HepG2 (cell line): ENCODE measurements at regions not wholly inside any gene's neighbourhood (a gene's known extent, or its start where the extent isn't known, plus 50 kb on each side); places are given as distances from the start of the nearest gene placed in this dataset.

ENCODE experiments used
- CEBPB ChIP-seq: IDR thresholded peaks from 2 replicates; pipeline ENCODE4 v1.6.1; 2011; ENCODE audit warnings: low read depth, low read length, improper control_type of control experiment, borderline replicate concordance
- POLR2A ChIP-seq, 2 experiments: IDR thresholded peaks; 2 replicates each; pipeline ENCODE4 v1.6.1; 2011; ENCODE audit warnings: low read depth in 2 of 2, low read length in 2 of 2, mild to moderate bottlenecking in 1 of 2, moderate library complexity in 1 of 2; ENCODE audit not compliant: insufficient read depth in 1 of 2
- RAD21 ChIP-seq: fragments of 450-650 bp; formaldehyde crosslinking; IDR thresholded peaks from 2 replicates; pipeline ENCODE4 v1.5.0; 2020; ENCODE audit warnings: mild to moderate bottlenecking
- SRF ChIP-seq: IDR thresholded peaks from 2 replicates; pipeline ENCODE4 v1.6.1; 2011; ENCODE audit warnings: mild to moderate bottlenecking, low read depth, low read length, moderate library complexity
- TCF7L2 ChIP-seq: IDR thresholded peaks from 2 replicates; pipeline ENCODE4 v1.6.1; 2011; ENCODE audit warnings: mild to moderate bottlenecking, low read depth, low read length, moderate library complexity
- TF ChIP-seq, protein P1 (sequence below): sonication (generic); formaldehyde crosslinking; IDR thresholded peaks from 2 replicates; pipeline ENCODE4 v1.5.0; 2020; ENCODE audit warnings: mild to moderate bottlenecking, missing genetic modification reagents, moderate library complexity
- TF ChIP-seq, protein P2 (sequence below): IDR thresholded peaks from 2 replicates; pipeline ENCODE4 v1.6.1; 2016; ENCODE audit warnings: missing compliant biosample characterization, missing genetic modification reagents, borderline replicate concordance
- TF ChIP-seq, protein P3 (sequence below): sonication (generic); formaldehyde crosslinking; IDR thresholded peaks from 2 replicates; pipeline ENCODE4 v1.4.0; 2020; ENCODE audit warnings: missing genetic modification reagents

DNA sequence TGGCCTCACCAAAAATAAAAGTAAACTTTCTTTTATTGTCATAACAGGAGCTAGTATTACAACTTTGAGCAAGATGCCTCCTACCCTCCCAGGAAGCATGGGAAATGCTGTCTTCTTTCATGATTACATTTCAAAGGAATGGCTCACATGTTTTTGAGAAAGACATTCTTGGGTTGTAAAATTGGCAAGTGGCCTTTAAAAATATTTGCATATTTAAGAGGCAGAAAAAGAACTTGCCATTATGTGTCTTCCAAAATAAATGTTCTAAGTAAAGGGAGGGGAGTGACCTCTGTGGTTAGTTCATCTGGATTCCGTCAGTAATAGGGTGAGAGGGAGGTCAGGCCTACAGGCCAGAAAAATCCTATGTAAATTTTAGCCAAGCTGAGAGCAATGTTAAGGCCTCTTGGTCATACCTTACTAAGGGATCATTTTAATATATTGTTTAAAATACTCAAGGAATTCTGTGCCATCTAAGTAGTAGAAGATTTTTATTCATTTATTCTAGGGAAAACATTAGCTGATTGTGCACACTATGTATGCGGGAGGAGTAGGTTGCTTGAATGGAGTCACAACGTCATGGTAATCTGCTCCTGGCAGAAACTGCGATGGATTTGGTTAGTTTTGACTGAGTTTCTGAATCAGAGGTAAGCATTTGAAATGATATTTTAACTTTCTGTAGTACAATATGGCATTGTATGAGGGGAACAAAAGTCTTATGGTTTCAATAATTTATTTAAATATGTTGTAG is 1485.7 kb upstream of the CDH9 start:
- TF ChIP-seq, protein P1, sequence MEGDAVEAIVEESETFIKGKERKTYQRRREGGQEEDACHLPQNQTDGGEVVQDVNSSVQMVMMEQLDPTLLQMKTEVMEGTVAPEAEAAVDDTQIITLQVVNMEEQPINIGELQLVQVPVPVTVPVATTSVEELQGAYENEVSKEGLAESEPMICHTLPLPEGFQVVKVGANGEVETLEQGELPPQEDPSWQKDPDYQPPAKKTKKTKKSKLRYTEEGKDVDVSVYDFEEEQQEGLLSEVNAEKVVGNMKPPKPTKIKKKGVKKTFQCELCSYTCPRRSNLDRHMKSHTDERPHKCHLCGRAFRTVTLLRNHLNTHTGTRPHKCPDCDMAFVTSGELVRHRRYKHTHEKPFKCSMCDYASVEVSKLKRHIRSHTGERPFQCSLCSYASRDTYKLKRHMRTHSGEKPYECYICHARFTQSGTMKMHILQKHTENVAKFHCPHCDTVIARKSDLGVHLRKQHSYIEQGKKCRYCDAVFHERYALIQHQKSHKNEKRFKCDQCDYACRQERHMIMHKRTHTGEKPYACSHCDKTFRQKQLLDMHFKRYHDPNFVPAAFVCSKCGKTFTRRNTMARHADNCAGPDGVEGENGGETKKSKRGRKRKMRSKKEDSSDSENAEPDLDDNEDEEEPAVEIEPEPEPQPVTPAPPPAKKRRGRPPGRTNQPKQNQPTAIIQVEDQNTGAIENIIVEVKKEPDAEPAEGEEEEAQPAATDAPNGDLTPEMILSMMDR (CRISPR knock-in tag) = no peak
- TF ChIP-seq POLR2A (IDR thresholded peaks at IDR 0.05; ENCODE audit: insufficient read depth in 1 of 2, low read depth in 2 of 2, low read length in 2 of 2) (no peak), TCF7L2 (no peak), RAD21 (no peak), SRF (no peak), CEBPB (no peak)
- TF ChIP-seq, protein P2, sequence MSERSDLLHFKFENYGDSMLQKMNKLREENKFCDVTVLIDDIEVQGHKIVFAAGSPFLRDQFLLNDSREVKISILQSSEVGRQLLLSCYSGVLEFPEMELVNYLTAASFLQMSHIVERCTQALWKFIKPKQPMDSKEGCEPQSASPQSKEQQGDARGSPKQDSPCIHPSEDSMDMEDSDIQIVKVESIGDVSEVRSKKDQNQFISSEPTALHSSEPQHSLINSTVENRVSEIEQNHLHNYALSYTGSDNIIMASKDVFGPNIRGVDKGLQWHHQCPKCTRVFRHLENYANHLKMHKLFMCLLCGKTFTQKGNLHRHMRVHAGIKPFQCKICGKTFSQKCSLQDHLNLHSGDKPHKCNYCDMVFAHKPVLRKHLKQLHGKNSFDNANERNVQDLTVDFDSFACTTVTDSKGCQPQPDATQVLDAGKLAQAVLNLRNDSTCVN (CRISPR knock-in tag) = no peak
- TF ChIP-seq, protein P3, sequence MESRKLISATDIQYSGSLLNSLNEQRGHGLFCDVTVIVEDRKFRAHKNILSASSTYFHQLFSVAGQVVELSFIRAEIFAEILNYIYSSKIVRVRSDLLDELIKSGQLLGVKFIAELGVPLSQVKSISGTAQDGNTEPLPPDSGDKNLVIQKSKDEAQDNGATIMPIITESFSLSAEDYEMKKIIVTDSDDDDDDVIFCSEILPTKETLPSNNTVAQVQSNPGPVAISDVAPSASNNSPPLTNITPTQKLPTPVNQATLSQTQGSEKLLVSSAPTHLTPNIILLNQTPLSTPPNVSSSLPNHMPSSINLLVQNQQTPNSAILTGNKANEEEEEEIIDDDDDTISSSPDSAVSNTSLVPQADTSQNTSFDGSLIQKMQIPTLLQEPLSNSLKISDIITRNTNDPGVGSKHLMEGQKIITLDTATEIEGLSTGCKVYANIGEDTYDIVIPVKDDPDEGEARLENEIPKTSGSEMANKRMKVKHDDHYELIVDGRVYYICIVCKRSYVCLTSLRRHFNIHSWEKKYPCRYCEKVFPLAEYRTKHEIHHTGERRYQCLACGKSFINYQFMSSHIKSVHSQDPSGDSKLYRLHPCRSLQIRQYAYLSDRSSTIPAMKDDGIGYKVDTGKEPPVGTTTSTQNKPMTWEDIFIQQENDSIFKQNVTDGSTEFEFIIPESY (CRISPR knock-in tag) = no peak
